Upper lobe of right lung (tissue), 1 donor: ENCODE measurements at regions not wholly inside any gene's neighbourhood (a gene's known extent, or its start where the extent isn't known, plus 50 kb on each side); places are given as distances from the start of the nearest gene placed in this dataset.
A peak's percentile ranks its signal among the peaks of the same experiment; 100 is the strongest.

Experiments
- ATAC-seq: fragments of 200-7000 bp; cut with Tn5 transposase; one replicate; pipeline ENCODE4 v1.9.1; 2020; ENCODE audit warnings: mild to moderate bottlenecking, moderate library complexity
- DNase-seq: peaks from one replicate; pipeline ENCODE4 v3.0.0-alpha.2; 2020
- H3K27ac ChIP-seq: fragments of 200-600 bp; one replicate; pipeline ENCODE4 v1.8.0; 2022
- H3K27me3 ChIP-seq: fragments of 200-600 bp; one replicate; pipeline ENCODE4 v1.8.0; 2022; ENCODE audit warnings: mild to moderate bottlenecking
- H3K36me3 ChIP-seq: fragments of 200-600 bp; one replicate; pipeline ENCODE4 v1.8.0; 2022
- H3K4me1 ChIP-seq: fragments of 200-600 bp; one replicate; pipeline ENCODE4 v1.8.0; 2022
- H3K4me3 ChIP-seq: fragments of 200-600 bp; one replicate; pipeline ENCODE4 v1.8.0; 2022; ENCODE audit warnings: mild to moderate bottlenecking
- H3K9me3 ChIP-seq: fragments of 200-600 bp; one replicate; pipeline ENCODE4 v1.8.0; 2022
- CTCF ChIP-seq: fragments of 200-600 bp; IDR thresholded peaks from one replicate; pipeline ENCODE4 v1.8.0; 2022; ENCODE audit warnings: antibody characterized with exemption
- intact Hi-C: fragments of 100-400 bp; cut with DNase I; formaldehyde crosslinking; loops from one replicate; pipeline ENCODE4 v1.11.0; 2022
- donor health status: DM: no; HTN: yes; CAD: no; lungs with severe emphysema.

- no peak for TF ChIP-seq CTCF
- Histone ChIP-seq H3K27ac (no peak overlapping the region), H3K4me1 (no peaks in the 10 kb centered on the region), H3K9me3 (no peaks in the 10 kb centered on the region), H3K4me3 (no peak overlapping the region), H3K27me3 (no peaks in the 10 kb centered on the region), H3K36me3 (no peaks in the 10 kb centered on the region)
- ATAC-seq (no peak), DNase-seq (no peak)
- intact Hi-C loops = no loop called here
These were observed 60.8 kb upstream of the IVNS1ABP start for GRCh38 chr1:185377831-185378230.

- TF ChIP-seq CTCF = no peak
- Histone ChIP-seq H3K36me3 (no peaks in the 10 kb centered on the region), H3K27ac (peak overlapping the region; percentile 59), H3K4me3 (no peak overlapping the region), H3K4me1 (no peaks in the 10 kb centered on the region), H3K27me3 (no peaks in the 10 kb centered on the region), H3K9me3 (no peaks in the 10 kb centered on the region)
- peak; percentile 60 for ATAC-seq
- DNase-seq = no peak
- intact Hi-C loops = no loop called here
These were observed 60.0 kb upstream of the IVNS1ABP start for GRCh38 chr1:185376840-185377635.

- no peaks in the 10 kb centered on the region for H3K27me3 ChIP-seq
- DNase-seq (no peak), ATAC-seq (no peak)
- H3K4me3 ChIP-seq = no peak overlapping the region
- intact Hi-C loops = no loop called here
- TF ChIP-seq CTCF = no peak
- no peaks in the 10 kb centered on the region for H3K36me3 ChIP-seq
- no peaks in the 10 kb centered on the region for H3K9me3 ChIP-seq
- H3K4me1 ChIP-seq = no peaks in the 10 kb centered on the region
- peak overlapping the region; percentile 59 for H3K27ac ChIP-seq
These were observed 59.2 kb upstream of the IVNS1ABP start for GRCh38 chr1:185376288-185376687.

- H3K36me3 ChIP-seq = no peaks in the 10 kb centered on the region
- H3K4me1 ChIP-seq = no peaks in the 10 kb centered on the region
- no peak overlapping the region for H3K27ac ChIP-seq
- no peak for TF ChIP-seq CTCF
- H3K4me3 ChIP-seq = no peak overlapping the region
- ATAC-seq = peak; percentile 88
- intact Hi-C loops = no loop called here
- H3K9me3 ChIP-seq = no peaks in the 10 kb centered on the region
- no peak for DNase-seq
- no peaks in the 10 kb centered on the region for H3K27me3 ChIP-seq
These were observed 58.5 kb upstream of the IVNS1ABP start for GRCh38 chr1:185375583-185375982.

GRCh38 chr1:185373813-185374529 lies 56.9 kb upstream of the IVNS1ABP start:
- DNase-seq (no peak), ATAC-seq (peak; percentile 83)
- Histone ChIP-seq H3K4me3 (no peak overlapping the region), H3K4me1 (no peaks in the 10 kb centered on the region), H3K36me3 (no peaks in the 10 kb centered on the region), H3K9me3 (no peaks in the 10 kb centered on the region), H3K27me3 (no peaks in the 10 kb centered on the region), H3K27ac (peak overlapping the region; percentile 33)
- no peak for TF ChIP-seq CTCF
- intact Hi-C loops = no loop called here
